ENCODE measurements at regions not wholly inside any gene's neighbourhood (a gene's known extent, or its start where the extent isn't known, plus 50 kb on each side); places are given as distances from the start of the nearest gene placed in this dataset.

- H3K36me3 Mint-ChIP-seq (ENCODE audit: low read depth): no peaks in the 10 kb centered on the region
- H3K4me3 Mint-ChIP-seq: no peak overlapping the region
- intact Hi-C loops (cut with micrococcal nuclease): no loop called here
- ChIA-PET CTCF (no interaction called here), POLR2A (interaction anchor here (0.6 kb wide), 1 partner anchor 239 kb away, joined by 3 read pairs; no protein-coding TSS in a partner anchor)
- H3K27ac Mint-ChIP-seq: no peak overlapping the region
- no peak for TF ChIP-seq CTCF (IDR thresholded peaks at IDR 0.05)
- DNase-seq (no peak), ATAC-seq (no peak)
- H3K9me3 Mint-ChIP-seq: peaks cover 18% of the 10 kb centered on the region
- H3K27me3 Mint-ChIP-seq: peaks cover 2% of the 10 kb centered on the region
- H3K4me1 Mint-ChIP-seq (ENCODE audit: low read depth): no peaks in the 10 kb centered on the region
Measured at GRCh38 chr9:6160579-6160978, 55.0 kb upstream of the IL33 start.

- H3K27ac Mint-ChIP-seq: no peak overlapping the region
- no peak for DNase-seq
- H3K4me3 Mint-ChIP-seq: no peak overlapping the region
- TF ChIP-seq CTCF (IDR thresholded peaks at IDR 0.05): no peak
- intact Hi-C loops (cut with micrococcal nuclease): no loop called here
- H3K4me1 Mint-ChIP-seq (ENCODE audit: low read depth): no peaks in the 10 kb centered on the region
- ChIA-PET POLR2A (no interaction called here), CTCF (no interaction called here)
- no peak for ATAC-seq
- H3K27me3 Mint-ChIP-seq: peaks cover 9% of the 10 kb centered on the region
- H3K36me3 Mint-ChIP-seq (ENCODE audit: low read depth): no peaks in the 10 kb centered on the region
- H3K9me3 Mint-ChIP-seq: no peaks in the 10 kb centered on the region
Measured at GRCh38 chr9:6153425-6153824, 62.2 kb upstream of the IL33 start.

- Mint-ChIP-seq H3K36me3 (ENCODE audit: low read depth) (no peaks in the 10 kb centered on the region), H3K27ac (no peak overlapping the region), H3K9me3 (no peaks in the 10 kb centered on the region), H3K4me3 (no peak overlapping the region), H3K4me1 (ENCODE audit: low read depth) (no peaks in the 10 kb centered on the region), H3K27me3 (peaks cover 9% of the 10 kb centered on the region)
- intact Hi-C loops (cut with micrococcal nuclease): no loop called here
- ChIA-PET CTCF (no interaction called here), POLR2A (no interaction called here)
- no peak for TF ChIP-seq CTCF (IDR thresholded peaks at IDR 0.05)
- ATAC-seq (no peak), DNase-seq (no peak)
Measured at GRCh38 chr9:6152788-6153187, 62.8 kb upstream of the IL33 start.

GRCh38 chr9:6150483-6150882, 65.1 kb upstream of the IL33 start:
- H3K36me3 Mint-ChIP-seq (ENCODE audit: low read depth): no peaks in the 10 kb centered on the region
- POLR2A ChIA-PET: no interaction called here
- intact Hi-C loops (cut with micrococcal nuclease): no loop called here
- no peaks in the 10 kb centered on the region for H3K9me3 Mint-ChIP-seq
- H3K4me3 Mint-ChIP-seq: no peak overlapping the region
- no peak for DNase-seq
- no peak overlapping the region for H3K27ac Mint-ChIP-seq
- H3K27me3 Mint-ChIP-seq: peaks cover 9% of the 10 kb centered on the region
- CTCF ChIA-PET: interaction anchor here (1.2 kb wide), 1 partner anchor 46 kb away, joined by 3 read pairs; no protein-coding TSS in a partner anchor
- no peaks in the 10 kb centered on the region for H3K4me1 Mint-ChIP-seq (ENCODE audit: low read depth)
- TF ChIP-seq CTCF (IDR thresholded peaks at IDR 0.05): no peak
- ATAC-seq: no peak

GRCh38 chr9:6149315-6149714, 66.3 kb upstream of the IL33 start:
- ChIA-PET CTCF (no interaction called here), POLR2A (no interaction called here)
- intact Hi-C loops (cut with micrococcal nuclease): no loop called here
- no peak for ATAC-seq
- Mint-ChIP-seq H3K27ac (no peak overlapping the region), H3K27me3 (peaks cover 9% of the 10 kb centered on the region), H3K4me3 (no peak overlapping the region), H3K9me3 (no peaks in the 10 kb centered on the region), H3K36me3 (ENCODE audit: low read depth) (no peaks in the 10 kb centered on the region), H3K4me1 (ENCODE audit: low read depth) (no peaks in the 10 kb centered on the region)
- DNase-seq: no peak
- TF ChIP-seq CTCF (IDR thresholded peaks at IDR 0.05): no peak
